Suprapubic skin (tissue), 3 donors: ENCODE measurements at regions not wholly inside any gene's neighbourhood (a gene's known extent, or its start where the extent isn't known, plus 50 kb on each side); places are given as distances from the start of the nearest gene placed in this dataset.

Experiments
- POLR2A ChIP-seq, 2 donors: fragments of 450-650 bp; IDR thresholded peaks; one replicate each; pipeline ENCODE4 v1.6.1; 2017; ENCODE audit warnings: antibody characterized with exemption in 2 of 2, mild to moderate bottlenecking in 2 of 2, moderate library complexity in 2 of 2
- TF ChIP-seq, protein P1 (sequence below), 2 donors: fragments of 200-600 bp in 1 of 2; fragments of 450-650 bp in 1 of 2; sonication (generic) in 1 of 2; IDR thresholded peaks; one replicate each; pipeline ENCODE4 v1.5.1; 2016 to 2019; ENCODE audit warnings: antibody characterized with exemption in 2 of 2, mild to moderate bottlenecking in 1 of 2, moderate library complexity in 1 of 2

DNA sequence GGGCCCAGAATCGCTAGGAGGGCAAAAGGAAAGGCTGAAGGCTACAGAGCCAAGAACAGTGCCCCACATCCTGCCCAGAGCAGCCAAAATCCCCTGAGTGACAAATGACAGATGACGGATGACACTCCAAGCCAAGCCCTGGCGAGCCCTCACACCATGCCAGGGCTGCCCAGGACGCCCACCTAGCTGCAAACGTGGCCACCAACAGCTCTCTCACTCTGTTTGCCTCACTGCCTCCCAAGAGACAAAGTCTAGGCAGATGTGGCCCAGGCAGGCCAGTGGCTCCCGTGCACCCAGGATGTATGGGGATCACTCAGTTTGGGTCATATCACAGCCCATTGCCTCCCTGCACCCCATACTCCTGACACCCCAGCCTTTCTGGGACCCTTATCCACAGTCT is 270.1 kb upstream of the NSMCE3 start:
- TF ChIP-seq POLR2A (IDR thresholded peaks at IDR 0.05) = no peak
- TF ChIP-seq, protein P1, sequence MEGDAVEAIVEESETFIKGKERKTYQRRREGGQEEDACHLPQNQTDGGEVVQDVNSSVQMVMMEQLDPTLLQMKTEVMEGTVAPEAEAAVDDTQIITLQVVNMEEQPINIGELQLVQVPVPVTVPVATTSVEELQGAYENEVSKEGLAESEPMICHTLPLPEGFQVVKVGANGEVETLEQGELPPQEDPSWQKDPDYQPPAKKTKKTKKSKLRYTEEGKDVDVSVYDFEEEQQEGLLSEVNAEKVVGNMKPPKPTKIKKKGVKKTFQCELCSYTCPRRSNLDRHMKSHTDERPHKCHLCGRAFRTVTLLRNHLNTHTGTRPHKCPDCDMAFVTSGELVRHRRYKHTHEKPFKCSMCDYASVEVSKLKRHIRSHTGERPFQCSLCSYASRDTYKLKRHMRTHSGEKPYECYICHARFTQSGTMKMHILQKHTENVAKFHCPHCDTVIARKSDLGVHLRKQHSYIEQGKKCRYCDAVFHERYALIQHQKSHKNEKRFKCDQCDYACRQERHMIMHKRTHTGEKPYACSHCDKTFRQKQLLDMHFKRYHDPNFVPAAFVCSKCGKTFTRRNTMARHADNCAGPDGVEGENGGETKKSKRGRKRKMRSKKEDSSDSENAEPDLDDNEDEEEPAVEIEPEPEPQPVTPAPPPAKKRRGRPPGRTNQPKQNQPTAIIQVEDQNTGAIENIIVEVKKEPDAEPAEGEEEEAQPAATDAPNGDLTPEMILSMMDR (IDR thresholded peaks at IDR 0.05) = no peak
